NCI-H774 (cell line): ENCODE measurements at regions not wholly inside any gene's neighbourhood (a gene's known extent, or its start where the extent isn't known, plus 50 kb on each side); places are given as distances from the start of the nearest gene placed in this dataset.

Source experiments
- DNase-seq: peaks from one replicate; lab custom pipeline; 2025; lab: John Stamatoyannopoulos, UW

GRCh38 chr4:43781125-43781524 lies 667.5 kb downstream of the KCTD8 start:
- no peak for DNase-seq

- no peak for DNase-seq
Observed at GRCh38 chr4:43782391-43782790, 666.2 kb downstream of the KCTD8 start.

- no peak for DNase-seq
Observed at GRCh38 chr4:43816116-43816515, 632.5 kb downstream of the KCTD8 start.

GRCh38 chr4:43822621-43823020 lies 626.0 kb downstream of the KCTD8 start:
- no peak for DNase-seq

- peak; percentile 26 for DNase-seq
Observed at GRCh38 chr4:43835869-43836268, 612.7 kb downstream of the KCTD8 start.

- DNase-seq, result no peak
Observed at GRCh38 chr4:43837171-43837570, 611.4 kb downstream of the KCTD8 start.

GRCh38 chr4:43837604-43838003 lies 611.0 kb downstream of the KCTD8 start:
- no peak for DNase-seq

GRCh38 chr4:43842594-43842993 lies 606.0 kb downstream of the KCTD8 start:
- DNase-seq, result no peak

- no peak for DNase-seq
Observed at GRCh38 chr4:43843501-43843900, 605.1 kb downstream of the KCTD8 start.

GRCh38 chr4:43846111-43846587 lies 602.5 kb downstream of the KCTD8 start:
- DNase-seq, result no peak

GRCh38 chr4:43853565-43854264 lies 594.9 kb downstream of the KCTD8 start:
- DNase-seq, result no peak

- no peak for DNase-seq
Observed at GRCh38 chr4:43855283-43855682, 593.3 kb downstream of the KCTD8 start.

GRCh38 chr4:43864616-43865146 lies 583.9 kb downstream of the KCTD8 start:
- no peak for DNase-seq

GRCh38 chr4:43867908-43868307 lies 580.7 kb downstream of the KCTD8 start:
- no peak for DNase-seq

GRCh38 chr4:43875655-43876054 lies 573.0 kb downstream of the KCTD8 start:
- DNase-seq, result no peak

GRCh38 chr4:43882470-43882869 lies 566.1 kb downstream of the KCTD8 start:
- no peak for DNase-seq

GRCh38 chr4:43886196-43886595 lies 562.4 kb downstream of the KCTD8 start:
- DNase-seq, result no peak

GRCh38 chr4:43898836-43899235 lies 549.8 kb downstream of the KCTD8 start:
- no peak for DNase-seq

GRCh38 chr4:43903456-43903855 lies 545.2 kb downstream of the KCTD8 start:
- DNase-seq, result no peak

- DNase-seq, result no peak
Observed at GRCh38 chr4:43918377-43918776, 530.2 kb downstream of the KCTD8 start.

- DNase-seq, result no peak
Observed at GRCh38 chr4:43932448-43932847, 516.2 kb downstream of the KCTD8 start.

GRCh38 chr4:43943998-43944397 lies 504.6 kb downstream of the KCTD8 start:
- no peak for DNase-seq

GRCh38 chr4:43959976-43960375 lies 488.6 kb downstream of the KCTD8 start:
- no peak for DNase-seq

- no peak for DNase-seq
Observed at GRCh38 chr4:43968011-43968410, 480.6 kb downstream of the KCTD8 start.
